GM12878 (cell line): ENCODE measurements at regions not wholly inside any gene's neighbourhood (a gene's known extent, or its start where the extent isn't known, plus 50 kb on each side); places are given as distances from the start of the nearest gene placed in this dataset.

ENCODE experiments used
- ATF2 ChIP-seq: IDR thresholded peaks from 2 replicates; pipeline ENCODE4 v1.6.1; 2012; ENCODE audit warnings: low read length, inconsistent platforms
- CHD2 ChIP-seq: IDR thresholded peaks from 2 replicates; pipeline ENCODE4 v1.6.1; 2011; ENCODE audit warnings: low read depth, low read length, improper control_type of control experiment, borderline replicate concordance
- CREB1 ChIP-seq: IDR thresholded peaks from 2 replicates; pipeline ENCODE4 v1.6.1; 2012; ENCODE audit warnings: low read depth, mild to moderate bottlenecking, inconsistent platforms
- POLR2AphosphoS5 ChIP-seq: IDR thresholded peaks from 2 replicates; pipeline ENCODE4 v1.6.1; 2011; ENCODE audit warnings: mild to moderate bottlenecking, low read length, inconsistent platforms
- RAD51 ChIP-seq: fragments of 450-650 bp; IDR thresholded peaks from 2 replicates; pipeline ENCODE4 v1.6.1; 2016; ENCODE audit warnings: moderate library complexity, mild to moderate bottlenecking, inconsistent platforms
- TBL1XR1 ChIP-seq: IDR thresholded peaks from 2 replicates; pipeline ENCODE4 v1.6.1; 2012; ENCODE audit warnings: low read depth, low read length, improper control_type of control experiment
- TCF12 ChIP-seq: IDR thresholded peaks from 2 replicates; pipeline ENCODE4 v1.6.1; 2011; ENCODE audit warnings: low read depth, mild to moderate bottlenecking, low read length
- YY1 ChIP-seq: IDR thresholded peaks from 2 replicates; pipeline ENCODE4 v1.6.1; 2011; ENCODE audit warnings: low read depth, mild to moderate bottlenecking, low read length

GRCh38 chr21:32887026-32887425 lies 115.5 kb upstream of the PAXBP1 start:
- no peak for TF ChIP-seq RAD51
- TF ChIP-seq CREB1, result no peak
- TF ChIP-seq YY1, result no peak
- TF ChIP-seq POLR2AphosphoS5, result no peak
- TF ChIP-seq ATF2, result no peak
- no peak for TF ChIP-seq CHD2
- no peak for TF ChIP-seq TBL1XR1
- no peak for TF ChIP-seq TCF12
